ENCODE measurements at regions not wholly inside any gene's neighbourhood (a gene's known extent, or its start where the extent isn't known, plus 50 kb on each side); places are given as distances from the start of the nearest gene placed in this dataset.

GRCh38 chr7:106755641-106756040, 94.7 kb upstream of the CCDC71L start:
- H3K27ac ChIP-seq (ENCODE audit: low read length in 2 of 2): no peak overlapping the region
- Mint-ChIP-seq H3K9me3 (ENCODE audit: insufficient read depth) (peaks cover 2% of the 10 kb centered on the region), H3K27me3 (no peaks in the 10 kb centered on the region), H3K4me3 (no peak overlapping the region), H3K4me1 (no peaks in the 10 kb centered on the region), H3K27ac (no peak overlapping the region)
- H4K20me1 ChIP-seq (ENCODE audit: control insufficient read depth, insufficient read depth, low read length, poor library complexity, severe bottlenecking): no peaks in the 10 kb centered on the region
- H3K9me3 ChIP-seq (ENCODE audit: control extremely low read depth in 1 of 3, control insufficient read depth in 2 of 3, insufficient read depth in 1 of 3, low read length in 2 of 3): peaks cover 0 to 4% (median 0%) of the 10 kb centered on the region in 3 donors
- no peak for TF ChIP-seq CTCF (IDR thresholded peaks at IDR 0.05)
- TF ChIP-seq EZH2 (IDR thresholded peaks at IDR 0.05; ENCODE audit: borderline replicate concordance, insufficient read depth, low read depth, low read length, poor library complexity, severe bottlenecking): no peak
- intact Hi-C loops (cut with micrococcal nuclease): no loop called here
- WGBS (ENCODE audit: insufficient coverage): 100% methylated on average over 1 of the region's 1 CpG
- ChIA-PET POLR2A (no interaction called here), CTCF (no interaction called here)
- no peaks in the 10 kb centered on the region for H3K79me2 ChIP-seq (ENCODE audit: control insufficient read depth, insufficient read depth, low read length)
- H3K9ac ChIP-seq (ENCODE audit: low read length): no peak overlapping the region
- H3K4me2 ChIP-seq (replicated peaks; ENCODE audit: low read depth, low read length, poor library complexity, severe bottlenecking): no peak overlapping the region
- H3K4me3 ChIP-seq (ENCODE audit: control extremely low read depth in 1 of 5, extremely low read depth in 1 of 5, insufficient read depth in 1 of 5, low read depth in 2 of 5, low read length in 4 of 5): no peak overlapping the region
- no peak for DNase-seq
- no peaks in the 10 kb centered on the region for H3K4me1 ChIP-seq (ENCODE audit: control insufficient read depth in 2 of 2, insufficient read depth in 2 of 2, low read length in 2 of 2)
- no peaks in the 10 kb centered on the region for H3K36me3 ChIP-seq (replicated peaks in 1 of 2; ENCODE audit: control extremely low read depth in 1 of 2, control insufficient read depth in 1 of 2, extremely low read depth in 1 of 2, insufficient read depth in 2 of 2, low read length in 1 of 2)
- no peak overlapping the region for H2AFZ ChIP-seq (ENCODE audit: insufficient read depth, low read depth, low read length, poor library complexity, severe bottlenecking)
- H3K27me3 ChIP-seq (replicated peaks in 1 of 4; ENCODE audit: control extremely low read depth in 1 of 4, control insufficient read depth in 3 of 4, insufficient read depth in 4 of 4, low read length in 3 of 4): no peaks in the 10 kb centered on the region
- no peak for ATAC-seq (ENCODE audit: low read depth)

- H3K27me3 ChIP-seq (replicated peaks in 1 of 4; ENCODE audit: control extremely low read depth in 1 of 4, control insufficient read depth in 3 of 4, insufficient read depth in 4 of 4, low read length in 3 of 4): no peaks in the 10 kb centered on the region
- no peaks in the 10 kb centered on the region for H3K36me3 ChIP-seq (replicated peaks in 1 of 2; ENCODE audit: control extremely low read depth in 1 of 2, control insufficient read depth in 1 of 2, extremely low read depth in 1 of 2, insufficient read depth in 2 of 2, low read length in 1 of 2)
- no peaks in the 10 kb centered on the region for H3K4me1 Mint-ChIP-seq
- ATAC-seq (ENCODE audit: low read depth) (no peak), DNase-seq (no peak)
- H3K4me2 ChIP-seq (replicated peaks; ENCODE audit: low read depth, low read length, poor library complexity, severe bottlenecking): no peak overlapping the region
- H4K20me1 ChIP-seq (ENCODE audit: control insufficient read depth, insufficient read depth, low read length, poor library complexity, severe bottlenecking): no peaks in the 10 kb centered on the region
- CTCF ChIA-PET: interaction anchor here (2.4 kb wide), 1 partner anchor 19 kb away, joined by 8 read pairs; no protein-coding TSS in a partner anchor
- H3K4me3 Mint-ChIP-seq: no peak overlapping the region
- intact Hi-C loops (cut with micrococcal nuclease): no loop called here
- TF ChIP-seq CTCF (IDR thresholded peaks at IDR 0.05): no peak
- TF ChIP-seq EZH2 (IDR thresholded peaks at IDR 0.05; ENCODE audit: borderline replicate concordance, insufficient read depth, low read depth, low read length, poor library complexity, severe bottlenecking): no peak
- H3K27ac ChIP-seq (ENCODE audit: low read length in 2 of 2): no peak overlapping the region
- H3K9me3 ChIP-seq (ENCODE audit: control extremely low read depth in 1 of 3, control insufficient read depth in 2 of 3, insufficient read depth in 1 of 3, low read length in 2 of 3): peaks cover 0 to 4% (median 0%) of the 10 kb centered on the region in 3 donors
- no peak overlapping the region for H2AFZ ChIP-seq (ENCODE audit: insufficient read depth, low read depth, low read length, poor library complexity, severe bottlenecking)
- H3K27ac Mint-ChIP-seq: no peak overlapping the region
- no peaks in the 10 kb centered on the region for H3K27me3 Mint-ChIP-seq
- no peak overlapping the region for H3K9ac ChIP-seq (ENCODE audit: low read length)
- H3K4me3 ChIP-seq (ENCODE audit: control extremely low read depth in 1 of 5, extremely low read depth in 1 of 5, insufficient read depth in 1 of 5, low read depth in 2 of 5, low read length in 4 of 5): no peak overlapping the region
- POLR2A ChIA-PET: no interaction called here
- H3K4me1 ChIP-seq (ENCODE audit: control insufficient read depth in 2 of 2, insufficient read depth in 2 of 2, low read length in 2 of 2): no peaks in the 10 kb centered on the region
- no peaks in the 10 kb centered on the region for H3K79me2 ChIP-seq (ENCODE audit: control insufficient read depth, insufficient read depth, low read length)
- H3K9me3 Mint-ChIP-seq (ENCODE audit: insufficient read depth): peaks cover 2% of the 10 kb centered on the region
Observed at GRCh38 chr7:106756071-106756470, 95.1 kb upstream of the CCDC71L start.
